ENCODE measurements at regions not wholly inside any gene's neighbourhood (a gene's known extent, or its start where the extent isn't known, plus 50 kb on each side); places are given as distances from the start of the nearest gene placed in this dataset.

DNA sequence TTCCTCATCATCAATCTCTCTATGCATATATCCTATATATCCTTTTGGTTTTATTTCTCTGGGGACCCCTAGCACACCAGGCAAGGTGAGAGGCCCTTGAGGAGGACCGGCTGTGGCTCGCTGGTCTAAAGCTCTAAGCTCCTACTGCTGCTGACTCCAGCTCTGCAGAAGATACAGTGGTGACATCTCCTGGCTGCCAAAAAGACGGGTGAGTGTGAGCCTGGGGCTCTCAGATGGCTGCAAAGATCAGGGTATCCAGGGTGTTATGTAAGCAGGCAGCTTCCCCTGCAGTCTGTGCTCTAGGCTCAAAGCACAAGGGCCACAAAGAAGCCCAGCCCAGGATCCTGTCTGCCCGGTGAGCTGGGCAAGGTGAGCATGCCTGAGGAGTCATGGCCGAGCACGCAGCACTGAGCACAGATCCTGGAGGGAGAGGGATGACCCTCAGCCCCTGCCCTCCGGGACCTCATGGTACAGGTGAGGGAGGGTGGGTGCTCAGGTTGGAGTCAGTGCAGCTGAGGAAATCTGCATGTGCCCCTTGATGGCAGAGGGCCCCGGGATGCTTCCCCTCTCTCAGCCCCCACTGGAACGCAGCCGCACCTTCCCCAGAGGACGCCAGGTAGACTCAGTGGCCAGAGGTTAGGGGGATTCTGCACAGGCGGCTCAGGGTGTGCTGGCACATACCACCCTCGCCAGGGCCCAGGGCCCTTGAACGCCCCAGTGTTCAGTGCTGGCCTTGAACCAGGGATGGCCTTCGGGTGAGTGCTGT, 95.4 kb upstream of the INSIG1 start:
- Histone ChIP-seq H3K9me3 (peaks cover 0 to 1% (median 0%) of the 10 kb centered on the region in 4 donors), H3K4me3 (no peak overlapping the region), H3K27me3 (peaks cover 0 to 4% (median 0%) of the 10 kb centered on the region in 3 donors), H3K36me3 (no peaks in the 10 kb centered on the region), H3K27ac (no peak overlapping the region), H3K4me1 (peaks cover 0 to 10% (median 3%) of the 10 kb centered on the region in 4 donors)
- TF ChIP-seq POLR2AphosphoS5 (IDR thresholded peaks at IDR 0.05) = no peak
- no peak for TF ChIP-seq CTCF (IDR thresholded peaks at IDR 0.05)
- TF ChIP-seq EP300 (IDR thresholded peaks at IDR 0.05) = no peak
- TF ChIP-seq POLR2A (IDR thresholded peaks at IDR 0.05) = no peak
- WGBS, 5 donors = 83 to 93% (median 88%) methylated on average over 7 to 15 of the region's 15 CpGs
- no peak for DNase-seq
- intact Hi-C loops (cut with DNase I; ENCODE audit: low total_unique reads) = no loop called here

DNA sequence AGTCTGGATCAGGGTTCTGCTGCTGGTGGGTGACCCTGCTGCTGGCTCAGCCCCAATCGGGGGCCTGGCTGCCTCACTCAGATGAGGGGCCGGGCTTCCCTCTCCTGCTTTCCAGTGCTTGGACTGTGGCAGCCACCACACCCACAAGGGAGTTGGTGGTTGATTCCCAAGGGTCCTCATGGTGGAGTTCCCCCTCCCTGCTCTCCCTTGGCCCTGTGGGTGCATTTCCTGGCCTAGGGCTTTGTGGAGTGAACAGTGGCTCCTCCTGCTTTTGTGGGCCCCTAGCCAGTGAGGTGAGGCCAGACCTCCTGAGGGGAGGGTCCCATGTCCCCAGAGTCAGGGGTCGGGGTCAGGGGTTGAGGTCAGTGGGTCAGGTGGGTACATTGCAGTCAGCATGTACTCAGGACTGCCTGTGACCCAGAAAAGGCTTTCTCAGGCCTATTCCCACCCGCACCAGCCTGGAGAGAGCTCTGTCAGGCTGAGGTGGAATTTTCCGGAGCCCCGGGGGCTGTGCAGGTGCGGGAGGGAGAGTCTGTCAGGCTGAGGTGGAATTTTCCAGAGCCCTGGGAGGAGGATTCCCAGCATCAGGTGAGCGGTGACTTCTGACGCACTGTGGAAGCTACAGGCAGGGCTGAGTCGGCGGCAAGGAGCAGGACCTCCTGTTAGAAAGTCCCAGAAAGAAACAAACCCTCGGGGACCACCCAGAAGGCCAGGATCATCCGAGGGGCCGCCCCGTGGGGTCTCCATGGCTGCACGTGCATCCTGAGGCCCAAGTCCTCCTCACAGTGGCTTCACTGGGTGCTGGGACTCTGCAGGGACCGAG, 94.4 kb upstream of the INSIG1 start:
- Histone ChIP-seq H3K9me3 (no peaks in the 10 kb centered on the region), H3K27me3 (peaks cover 0 to 4% (median 0%) of the 10 kb centered on the region in 3 donors), H3K4me1 (peaks cover 0 to 10% (median 3%) of the 10 kb centered on the region in 4 donors), H3K4me3 (no peak overlapping the region), H3K36me3 (no peaks in the 10 kb centered on the region), H3K27ac (no peak overlapping the region)
- intact Hi-C loops (cut with DNase I; ENCODE audit: low total_unique reads) = no loop called here
- no peak for DNase-seq
- TF ChIP-seq POLR2AphosphoS5 (IDR thresholded peaks at IDR 0.05) = no peak
- WGBS, 5 donors = 70 to 81% (median 74%) methylated on average over 14 to 17 of the region's 17 CpGs

DNA sequence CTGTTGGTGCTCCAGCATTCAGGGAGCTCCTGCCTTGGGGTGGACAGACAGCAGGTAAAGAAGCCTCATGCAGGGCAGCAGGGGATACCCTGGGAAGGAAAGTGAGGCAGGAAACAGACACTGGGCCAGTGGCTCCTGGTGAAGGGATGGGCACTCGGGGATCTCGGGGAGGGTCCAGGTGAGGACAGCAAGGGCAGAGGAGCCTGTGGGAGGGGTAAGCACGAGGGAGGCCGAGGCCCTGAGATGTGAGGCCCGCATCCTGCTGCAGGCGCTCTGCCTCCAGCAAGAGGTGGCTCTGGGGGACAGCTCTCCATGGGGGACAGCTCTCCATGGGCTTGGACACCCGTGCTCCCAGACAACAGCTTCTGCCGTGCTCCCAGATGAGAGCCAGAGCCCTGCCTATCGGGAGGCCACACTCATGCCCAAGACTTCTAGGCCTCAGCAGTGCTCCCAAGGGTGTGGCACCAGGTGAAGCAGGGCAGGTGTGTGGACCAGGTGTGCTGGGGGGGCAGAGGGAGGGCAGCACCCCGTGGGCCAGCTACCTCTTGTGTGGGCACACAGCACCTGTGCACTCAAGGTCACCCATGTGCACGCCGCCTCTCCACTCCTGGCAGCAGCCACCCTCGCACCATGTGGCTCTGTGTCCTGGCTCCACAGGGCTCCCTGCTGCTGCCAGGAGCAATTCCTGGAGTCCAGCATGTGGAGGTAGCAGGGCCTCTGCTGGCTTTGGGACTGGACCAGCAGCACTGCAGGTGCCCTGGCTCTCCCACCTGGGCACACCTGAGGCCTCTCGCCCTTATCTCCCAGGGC, 93.6 kb upstream of the INSIG1 start:
- peaks cover 0 to 10% (median 3%) of the 10 kb centered on the region in 4 donors for H3K4me1 ChIP-seq
- TF ChIP-seq POLR2AphosphoS5 (IDR thresholded peaks at IDR 0.05) (no peak), CTCF (IDR thresholded peaks at IDR 0.05) (no peak), POLR2A (IDR thresholded peaks at IDR 0.05) (no peak), EP300 (IDR thresholded peaks at IDR 0.05) (no peak)
- intact Hi-C loops (cut with DNase I; ENCODE audit: low total_unique reads) = no loop called here
- peak in 1 of 2 donors; percentile 49 for DNase-seq
- WGBS, 5 donors = 76 to 90% (median 82%) methylated on average over 4 to 14 of the region's 14 CpGs
- H3K9me3 ChIP-seq = no peaks in the 10 kb centered on the region
- peaks cover 0 to 4% (median 0%) of the 10 kb centered on the region in 3 donors for H3K27me3 ChIP-seq
- no peaks in the 10 kb centered on the region for H3K36me3 ChIP-seq
- no peak overlapping the region for H3K4me3 ChIP-seq
- H3K27ac ChIP-seq = peak overlapping the region in 1 of 5 donors; percentile 82

- DNase-seq = no peak
- Histone ChIP-seq H3K9me3 (no peaks in the 10 kb centered on the region), H3K4me1 (peaks cover 0 to 10% (median 3%) of the 10 kb centered on the region in 4 donors)
Observed at GRCh38 chr7:155204744-155205367, 92.8 kb upstream of the INSIG1 start.

More at GRCh38 chr7:155204744-155205367, 92.8 kb upstream of the INSIG1 start:
- WGBS, 5 donors = 61 to 69% (median 67%) methylated on average over 13 to 14 of the region's 14 CpGs
- peak overlapping the region in 2 of 4 donors; percentile 22 to 30 for H3K4me3 ChIP-seq
- no peaks in the 10 kb centered on the region for H3K36me3 ChIP-seq
- peaks cover 0 to 10% (median 0%) of the 10 kb centered on the region in 3 donors for H3K27me3 ChIP-seq
- no peak for TF ChIP-seq EP300 (IDR thresholded peaks at IDR 0.05)
- TF ChIP-seq CTCF (IDR thresholded peaks at IDR 0.05) = no peak
- no peak for TF ChIP-seq POLR2A (IDR thresholded peaks at IDR 0.05)
- TF ChIP-seq POLR2AphosphoS5 (IDR thresholded peaks at IDR 0.05) = no peak
- intact Hi-C loops (cut with DNase I; ENCODE audit: low total_unique reads) = no loop called here
- H3K27ac ChIP-seq = peak overlapping the region; percentile 75 to 84 (median 80)
